22Rv1 (cell line): ENCODE measurements at regions not wholly inside any gene's neighbourhood (a gene's known extent, or its start where the extent isn't known, plus 50 kb on each side); places are given as distances from the start of the nearest gene placed in this dataset.

Experiments used
- H3K27ac ChIP-seq: fragments of 450-650 bp; 2 replicates; pipeline ENCODE4 v1.5.1; 2017
- CTCF ChIP-seq: fragments of 450-650 bp; IDR thresholded peaks from 2 replicates; pipeline ENCODE4 v1.5.1; 2017; ENCODE audit warnings: mild to moderate bottlenecking
- ZFX ChIP-seq: fragments of 450-650 bp; IDR thresholded peaks from 2 replicates; pipeline ENCODE4 v1.6.1; 2017; ENCODE audit warnings: antibody characterized with exemption, borderline replicate concordance

GRCh38 chr2:226447338-226448300, 352.0 kb downstream of the IRS1 start:
- no peak overlapping the region for H3K27ac ChIP-seq
- TF ChIP-seq ZFX: no peak
- TF ChIP-seq CTCF: no peak

GRCh38 chr2:226446406-226447001, 353.1 kb downstream of the IRS1 start:
- H3K27ac ChIP-seq: no peak overlapping the region

GRCh38 chr2:226445216-226445861, 354.3 kb downstream of the IRS1 start:
- no peak for TF ChIP-seq CTCF
- TF ChIP-seq ZFX: no peak
- no peak overlapping the region for H3K27ac ChIP-seq

More at GRCh38 chr2:226446406-226447001, 353.1 kb downstream of the IRS1 start:
- TF ChIP-seq CTCF: no peak
- TF ChIP-seq ZFX: no peak

- TF ChIP-seq CTCF: no peak
- no peak for TF ChIP-seq ZFX
- no peak overlapping the region for H3K27ac ChIP-seq
These were observed 356.5 kb downstream of the IRS1 start for GRCh38 chr2:226443112-226443511.

GRCh38 chr2:226440127-226440918, 359.3 kb downstream of the IRS1 start:
- no peak for TF ChIP-seq CTCF
- no peak for TF ChIP-seq ZFX
- H3K27ac ChIP-seq: no peak overlapping the region

- no peak overlapping the region for H3K27ac ChIP-seq
- TF ChIP-seq ZFX (no peak), CTCF (no peak)
These were observed 360.3 kb downstream of the IRS1 start for GRCh38 chr2:226439337-226439736.
